GM12878 (cell line): ENCODE measurements at regions not wholly inside any gene's neighbourhood (a gene's known extent, or its start where the extent isn't known, plus 50 kb on each side); places are given as distances from the start of the nearest gene placed in this dataset.

ENCODE experiments used
- ASH2L ChIP-seq: fragments of 300-600, 200-600 bp; sonication (generic); IDR thresholded peaks from 2 replicates; pipeline ENCODE4 v1.6.1; 2017; ENCODE audit warnings: low read depth, mild to moderate bottlenecking, borderline replicate concordance
- ATF3 ChIP-seq: IDR thresholded peaks from 2 replicates; pipeline ENCODE4 v1.6.1; 2011; ENCODE audit warnings: low read depth, mild to moderate bottlenecking, low read length, moderate library complexity, borderline replicate concordance; ENCODE audit errors: extremely low read depth
- BCL11A ChIP-seq: IDR thresholded peaks from 2 replicates; pipeline ENCODE4 v1.6.1; 2011; ENCODE audit warnings: low read depth, low read length
- BCLAF1 ChIP-seq: fragments of 450-650 bp; IDR thresholded peaks from 2 replicates; pipeline ENCODE4 v1.6.1; 2017; ENCODE audit warnings: antibody characterized with exemption, mild to moderate bottlenecking, moderate library complexity
- CHD2 ChIP-seq: IDR thresholded peaks from 2 replicates; pipeline ENCODE4 v1.6.1; 2011; ENCODE audit warnings: low read depth, low read length, improper control_type of control experiment, borderline replicate concordance
- EP300 ChIP-seq, 2 experiments: fragments of 150-350 bp in 1 of 2; IDR thresholded peaks; 2 replicates each; pipeline ENCODE4 v1.6.1; 2011 to 2012; ENCODE audit warnings: low read depth in 2 of 2, low read length in 2 of 2, borderline replicate concordance in 1 of 2, improper control_type of control experiment in 1 of 2, inconsistent platforms in 1 of 2; ENCODE audit not compliant: control insufficient read depth in 1 of 2
- FOXM1 ChIP-seq: IDR thresholded peaks from 2 replicates; pipeline ENCODE4 v1.6.1; 2012; ENCODE audit warnings: low read depth, mild to moderate bottlenecking, inconsistent platforms, low read length, moderate library complexity
- HDAC2 ChIP-seq: fragments of 200-600 bp; sonication (generic); IDR thresholded peaks from 2 replicates; pipeline ENCODE4 v1.6.1; 2017
- IKZF2 ChIP-seq, 2 experiments: fragments of 450-650 bp; IDR thresholded peaks; 2 replicates each; pipeline ENCODE4 v1.6.1; 2017; ENCODE audit warnings: mild to moderate bottlenecking in 2 of 2, moderate library complexity in 2 of 2
- NBN ChIP-seq: fragments of 450-650 bp; IDR thresholded peaks from 2 replicates; pipeline ENCODE4 v1.6.1; 2016
- NFIC ChIP-seq: IDR thresholded peaks from 2 replicates; pipeline ENCODE4 v1.6.1; 2012; ENCODE audit warnings: low read depth, mild to moderate bottlenecking, inconsistent platforms, low read length, moderate library complexity
- NR2F1 ChIP-seq: fragments of 450-650 bp; conservative IDR thresholded peaks from 2 replicates; pipeline ENCODE4 v1.6.1; 2017; ENCODE audit warnings: mild to moderate bottlenecking
- PAX5 ChIP-seq: IDR thresholded peaks from 2 replicates; pipeline ENCODE4 v1.6.1; 2011; ENCODE audit warnings: low read depth, low read length, borderline replicate concordance
- SIN3A ChIP-seq: IDR thresholded peaks from 2 replicates; pipeline ENCODE4 v1.6.1; 2012; ENCODE audit warnings: low read depth, low read length, improper control_type of control experiment
- SKIL ChIP-seq: fragments of 450-650 bp; IDR thresholded peaks from 2 replicates; pipeline ENCODE4 v1.6.1; 2017; ENCODE audit warnings: mild to moderate bottlenecking, low read depth, inconsistent platforms; ENCODE audit not compliant: poor library complexity, severe bottlenecking
- STAT1 ChIP-seq: fragments of 450-650 bp; conservative IDR thresholded peaks from 2 replicates; pipeline ENCODE4 v1.6.1; 2014; ENCODE audit warnings: antibody characterized with exemption, mild to moderate bottlenecking
- STAT3 ChIP-seq: IDR thresholded peaks from 2 replicates; pipeline ENCODE4 v1.6.1; 2011; ENCODE audit warnings: low read depth, low read length, improper control_type of control experiment
- TCF7 ChIP-seq: IDR thresholded peaks from 2 replicates; pipeline ENCODE4 v1.6.1; 2014; ENCODE audit warnings: antibody characterized with exemption, borderline replicate concordance

GRCh38 chr10:90087197-90088023, 386.0 kb downstream of the KIF20B start (continued):
- TF ChIP-seq STAT3 (0 out of 2 replicates have a peak, but pooled peaks have one; percentile 58), NBN (0 out of 2 replicates have a peak, but pooled peaks have one; percentile 64), STAT1 (no peak), SKIL (no peak), BCLAF1 (no peak), NFIC (peak; percentile 98), PAX5 (peak; percentile 80), SIN3A (no peak), NR2F1 (0 out of 2 replicates have a peak, but pooled peaks have one; percentile 17), ASH2L (no peak), CHD2 (0 out of 2 replicates have a peak, but pooled peaks have one; percentile 32), EP300 (IDR thresholded peaks at IDR 0.05; ENCODE audit: borderline replicate concordance in 1 of 2, control insufficient read depth in 1 of 2, low read depth in 2 of 2, low read length in 2 of 2) (peak; percentile 82 to 83; a peak in 3 of 4 replicates), ATF3 (no peak), HDAC2 (no peak), TCF7 (peak; percentile 92), FOXM1 (peak; percentile 81; the same call in 1 of the 2 replicates), IKZF2 (IDR thresholded peaks at IDR 0.05) (peak; percentile 92), BCL11A (peak; percentile 94)
